NCI-H226 (cell line): ENCODE measurements at regions not wholly inside any gene's neighbourhood (a gene's known extent, or its start where the extent isn't known, plus 50 kb on each side); places are given as distances from the start of the nearest gene placed in this dataset.

Experiments used
- DNase-seq: peaks from one replicate; pipeline ENCODE4 v3.0.0-alpha.2; 2015

DNA sequence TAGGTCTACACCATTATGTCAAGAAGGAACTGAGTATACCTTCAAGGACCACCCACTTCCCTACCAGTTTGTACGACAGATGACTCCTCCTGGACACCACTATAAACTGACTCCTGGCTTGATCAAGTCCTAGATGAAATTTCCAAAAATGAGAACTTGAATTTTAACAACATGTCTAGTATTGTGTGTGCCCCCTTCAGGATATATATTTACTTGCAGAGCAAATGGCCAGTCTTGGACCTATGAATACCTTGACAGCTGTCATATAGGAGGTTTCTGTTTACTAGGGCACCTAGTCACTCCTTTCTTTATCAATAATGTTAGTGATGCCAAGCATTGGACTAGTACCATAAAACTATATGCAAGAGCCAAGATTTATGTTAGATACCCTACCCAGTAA is 94.1 kb upstream of the TMEM26 start:
- DNase-seq = no peak

DNA sequence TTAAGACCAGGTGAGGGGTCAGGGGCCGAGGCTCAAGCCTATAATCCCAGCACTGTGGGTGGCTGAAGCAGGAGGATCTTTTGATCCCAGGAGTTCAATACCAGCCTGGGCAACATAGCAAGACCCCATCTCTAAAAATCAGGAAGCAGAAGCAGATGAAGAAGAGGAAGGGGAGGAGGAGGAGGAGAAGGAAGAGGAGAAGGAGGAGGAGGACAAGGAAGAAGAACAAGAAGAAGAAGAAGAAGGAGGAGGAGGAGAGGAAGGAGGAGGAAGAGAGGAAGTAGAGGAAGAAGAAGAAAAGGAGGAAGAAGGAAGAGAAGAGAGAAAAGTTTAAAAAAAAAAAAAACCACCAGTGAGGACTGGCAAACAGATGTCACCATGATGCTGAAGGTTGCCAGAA is 92.0 kb upstream of the TMEM26 start:
- DNase-seq = no peak

GRCh38 chr10:61543831-61544230 is 90.7 kb upstream of the TMEM26 start:
- no peak for DNase-seq

DNA sequence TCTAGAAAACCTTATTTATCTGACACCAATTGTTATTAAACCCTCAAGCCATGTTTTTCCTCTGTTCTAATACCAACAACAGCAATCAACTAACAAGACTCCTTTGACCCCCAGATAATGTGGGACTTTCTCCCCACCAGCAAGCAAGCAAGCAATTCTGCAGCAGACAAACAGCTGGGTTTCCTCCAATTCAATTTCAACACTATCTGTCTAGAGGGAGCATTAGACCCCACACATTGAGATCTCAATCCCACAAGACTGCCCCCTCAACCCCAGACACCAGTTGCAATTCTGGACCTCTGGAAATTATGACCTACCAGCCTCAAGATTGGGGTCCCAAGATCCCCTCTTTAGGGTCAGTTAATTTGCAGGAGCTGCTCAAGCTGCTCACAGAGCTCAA is 89.4 kb upstream of the TMEM26 start:
- no peak for DNase-seq

GRCh38 chr10:61541960-61542359 is 88.8 kb upstream of the TMEM26 start:
- DNase-seq = no peak

GRCh38 chr10:61539876-61540275 is 86.7 kb upstream of the TMEM26 start:
- DNase-seq = no peak

- no peak for DNase-seq
These were observed 76.0 kb upstream of the TMEM26 start for GRCh38 chr10:61529208-61529607.

GRCh38 chr10:61503051-61503450 is 49.9 kb upstream of the TMEM26 start:
- DNase-seq = no peak
